H1 (cell line): ENCODE measurements at regions not wholly inside any gene's neighbourhood (a gene's known extent, or its start where the extent isn't known, plus 50 kb on each side); places are given as distances from the start of the nearest gene placed in this dataset.
"Not testable (repeated sequence)": the region's sequence is repeated elsewhere in the genome, so short reads cannot be mapped to it uniquely, and the experiment has no call there.

Source experiments
- CTCF ChIA-PET: fragments of 300-600 bp; sonication (Branson Sonifier 250); formaldehyde crosslinking; loops from one replicate; lab custom pipeline; 2021; ENCODE audit not compliant: partially characterized antibody; lab: Charles Lee
- POLR2A ChIA-PET: fragments of 300-600 bp; sonication (Branson Sonifier 250); formaldehyde crosslinking; loops from one replicate; lab custom pipeline; 2021; ENCODE audit warnings: inconsistent platforms; ENCODE audit not compliant: partially characterized antibody; lab: Charles Lee
- DNase-seq, 2 experiments: peaks; one replicate each; pipeline versions ENCODE4 v3.0.0 to v3.0.0-alpha.2; 2010 to 2022; ENCODE audit warnings: low spot score in 2 of 2, low read depth in 1 of 2, mixed read lengths in 1 of 2
- FAIRE-seq: peaks from 2 replicates; lab custom pipeline; 2011; peaks lifted over from hg19 to GRCh38; lab: Jason Lieb, UNC
- H2AFZ ChIP-seq: 2 replicates; pipeline ENCODE4 v1.8.1; 2012; ENCODE audit warnings: low read length, inconsistent platforms
- H2AK5ac ChIP-seq: 2 replicates; pipeline ENCODE4 v1.6.1; 2013; ENCODE audit warnings: low read depth, low read length
- H2BK120ac ChIP-seq: replicated peaks from 2 replicates; pipeline ENCODE3; 2013; ENCODE audit warnings: low read depth, low read length, inconsistent platforms
- H2BK12ac ChIP-seq: 2 replicates; pipeline ENCODE4 v1.6.1; 2013; ENCODE audit warnings: low read depth, low read length
- H2BK15ac ChIP-seq: 2 replicates; pipeline ENCODE4 v1.6.1; 2013; ENCODE audit warnings: low read length
- H2BK20ac ChIP-seq: 2 replicates; pipeline ENCODE4 v1.6.1; 2013; ENCODE audit warnings: low read length
- H2BK5ac ChIP-seq: 2 replicates; pipeline ENCODE4 v1.6.1; 2013; ENCODE audit warnings: low read depth, low read length
- H3K14ac ChIP-seq: 2 replicates; pipeline ENCODE4 v1.6.1; 2013; ENCODE audit warnings: inconsistent platforms; ENCODE audit not compliant: insufficient read length
- H3K18ac ChIP-seq: 2 replicates; pipeline ENCODE4 v1.6.1; 2013; ENCODE audit warnings: low read length; ENCODE audit errors: extremely low read depth
- H3K23ac ChIP-seq: 2 replicates; pipeline ENCODE4 v1.6.1; 2013; ENCODE audit warnings: inconsistent platforms; ENCODE audit not compliant: insufficient read length
- H3K23me2 ChIP-seq: 2 replicates; pipeline ENCODE4 v1.6.1; 2013; ENCODE audit warnings: low read depth, low read length
- H3K27ac ChIP-seq: 2 replicates; pipeline ENCODE4 v1.6.1; 2011; ENCODE audit warnings: low read depth, low read length, inconsistent platforms
- H3K27me3 ChIP-seq, 4 experiments: replicated peaks in 1 of 4; 1 replicate in 1 of 4; 2 replicates in 3 of 4; pipeline versions ENCODE4 v1.6.1 to v1.8.1; 2011 to 2013; ENCODE audit warnings: low read length in 3 of 4, mild to moderate bottlenecking in 3 of 4, inconsistent platforms in 2 of 4, mixed read lengths in 2 of 4, moderate library complexity in 1 of 4; ENCODE audit not compliant: control insufficient read depth in 3 of 4, insufficient read depth in 3 of 4; ENCODE audit errors: extremely low read depth in 1 of 4
- H3K36me3 ChIP-seq, 4 experiments: 2 replicates each; pipeline versions ENCODE4 v1.6.1 to v1.8.1; 2011 to 2013; ENCODE audit warnings: mild to moderate bottlenecking in 4 of 4, low read length in 3 of 4, moderate library complexity in 2 of 4, control low read depth in 1 of 4, inconsistent platforms in 1 of 4; ENCODE audit not compliant: insufficient read depth in 4 of 4, control insufficient read depth in 2 of 4
- H3K4ac ChIP-seq: replicated peaks from 2 replicates; pipeline ENCODE3; 2013; ENCODE audit warnings: low read length, low read depth, mixed read lengths, inconsistent platforms; ENCODE audit not compliant: insufficient read length
- H3K4me1 ChIP-seq, 4 experiments: replicated peaks in 1 of 4; 1 replicate in 1 of 4; 2 replicates in 3 of 4; pipeline versions ENCODE4 v1.6.1 to v1.8.1; 2011 to 2013; ENCODE audit warnings: low read length in 3 of 4, inconsistent platforms in 2 of 4, mixed read lengths in 1 of 4; ENCODE audit not compliant: insufficient read depth in 4 of 4, control insufficient read depth in 3 of 4
- H3K4me2 ChIP-seq, 2 experiments: 2 replicates each; pipeline versions ENCODE4 v1.6.1 to v1.8.1; 2011 to 2013; ENCODE audit warnings: low read depth in 2 of 2, low read length in 2 of 2, control low read depth in 1 of 2, inconsistent platforms in 1 of 2, mild to moderate bottlenecking in 1 of 2; ENCODE audit not compliant: insufficient read depth in 1 of 2
- H3K4me3 ChIP-seq, 4 experiments: fragments of 200-600, 300-600 bp in 1 of 4; sonication (generic), shearing (Covaris generic), sonication (Bioruptor Twin) in 1 of 4; 2 replicates each; pipeline versions ENCODE4 v1.5.1 to v1.8.1; 2011 to 2016; ENCODE audit warnings: low read length in 4 of 4, low read depth in 3 of 4, control low read depth in 2 of 4, inconsistent platforms in 2 of 4, mild to moderate bottlenecking in 2 of 4, mixed read lengths in 1 of 4, moderate library complexity in 1 of 4; ENCODE audit not compliant: insufficient read depth in 2 of 4; ENCODE audit errors: extremely low read depth in 1 of 4
- H3K56ac ChIP-seq: replicated peaks from 2 replicates; pipeline ENCODE3; 2013; ENCODE audit warnings: low read depth, mild to moderate bottlenecking, mixed read lengths, low read length, inconsistent platforms; ENCODE audit not compliant: insufficient read length
- H3K79me1 ChIP-seq: 2 replicates; pipeline ENCODE4 v1.6.1; 2013; ENCODE audit warnings: low read depth, low read length, control low read depth
- H3K79me2 ChIP-seq, 2 experiments: 2 replicates each; pipeline versions ENCODE4 v1.6.1 to v1.8.1; 2012 to 2013; ENCODE audit warnings: low read length in 2 of 2, mild to moderate bottlenecking in 2 of 2, inconsistent platforms in 1 of 2; ENCODE audit not compliant: insufficient read depth in 2 of 2, control insufficient read depth in 1 of 2
- H3K9ac ChIP-seq, 4 experiments: replicated peaks in 1 of 4; 1 replicate in 1 of 4; 2 replicates in 3 of 4; pipeline versions ENCODE4 v1.6.1 to v1.8.1; 2011 to 2013; ENCODE audit warnings: low read depth in 3 of 4, low read length in 3 of 4, control low read depth in 2 of 4, mild to moderate bottlenecking in 2 of 4, moderate library complexity in 2 of 4, inconsistent platforms in 1 of 4; ENCODE audit errors: extremely low read depth in 1 of 4
- H3K9me3 ChIP-seq, 2 experiments: 2 replicates each; pipeline versions ENCODE4 v1.6.1 to v1.8.1; 2012 to 2013; ENCODE audit warnings: mild to moderate bottlenecking in 2 of 2, moderate library complexity in 2 of 2, control low read depth in 1 of 2, inconsistent platforms in 1 of 2, low read depth in 1 of 2, low read length in 1 of 2, mixed read lengths in 1 of 2; ENCODE audit not compliant: insufficient read depth in 2 of 2
- H4K20me1 ChIP-seq, 2 experiments: replicated peaks in 1 of 2; 2 replicates each; pipeline versions ENCODE3 to v1.8.1; 2011 to 2013; ENCODE audit warnings: inconsistent platforms in 2 of 2, low read length in 2 of 2, mild to moderate bottlenecking in 1 of 2; ENCODE audit not compliant: insufficient read depth in 2 of 2, control insufficient read depth in 1 of 2
- H4K5ac ChIP-seq: 2 replicates; pipeline ENCODE4 v1.6.1; 2013; ENCODE audit warnings: low read length, low read depth, mixed read lengths, inconsistent platforms; ENCODE audit not compliant: insufficient read length
- H4K8ac ChIP-seq: 2 replicates; pipeline ENCODE4 v1.8.0; 2013; ENCODE audit warnings: mild to moderate bottlenecking, moderate library complexity, low read length, inconsistent platforms; ENCODE audit not compliant: insufficient read depth; ENCODE audit errors: extremely low read depth
- H4K91ac ChIP-seq: replicated peaks from 2 replicates; pipeline ENCODE3; 2013; ENCODE audit warnings: low read length, mixed read lengths, inconsistent platforms; ENCODE audit not compliant: insufficient read length
- WGBS, 2 experiments: shearing (Covaris generic) in 1 of 2; methylation state at CpG; one replicate each; pipeline versions ENCODE4 v1.1.6 to v1.1.7; 2013 to 2015; ENCODE audit warnings: low lambda C conversion rate in 2 of 2, mixed read lengths in 2 of 2, inconsistent platforms in 1 of 2, low coverage in 1 of 2, missing lambda C conversion rate in 1 of 2; ENCODE audit not compliant: insufficient replicate concordance in 2 of 2, insufficient coverage in 1 of 2, insufficient read length in 1 of 2; ENCODE audit errors: extremely low coverage in 1 of 2, missing lambda C conversion rate in 1 of 2; 5-methylcytosine and 5-hydroxymethylcytosine counted together

DNA sequence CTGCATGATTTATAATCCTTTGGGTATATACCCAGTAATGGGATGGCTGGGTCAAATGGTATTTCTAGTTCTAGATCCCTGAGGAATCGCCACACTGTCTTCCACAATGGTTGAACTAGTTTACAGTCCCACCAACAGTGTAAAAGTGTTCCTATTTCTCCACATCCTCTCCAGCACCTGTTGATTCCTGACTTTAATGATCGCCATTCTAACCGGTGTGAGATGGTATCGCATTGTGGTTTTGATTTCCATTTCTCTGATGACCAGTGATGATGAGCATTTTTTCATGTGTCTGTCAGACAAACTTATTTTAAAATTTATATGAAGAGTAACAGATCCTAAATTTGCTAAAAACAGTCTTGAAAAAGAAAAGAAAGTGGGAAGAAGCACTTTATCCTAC is 197.7 kb downstream of the FGFR2 start:
- H4K8ac ChIP-seq, H3K9me3 ChIP-seq, H2BK20ac ChIP-seq, H2AK5ac ChIP-seq, CTCF ChIA-PET, H3K23me2 ChIP-seq, H3K18ac ChIP-seq, H3K27me3 ChIP-seq, H2BK12ac ChIP-seq, H4K91ac ChIP-seq, H3K56ac ChIP-seq, H3K79me1 ChIP-seq, H2BK15ac ChIP-seq, H3K4ac ChIP-seq, H4K5ac ChIP-seq, DNase-seq, H3K27ac ChIP-seq, H3K4me3 ChIP-seq, H2BK120ac ChIP-seq, H2BK5ac ChIP-seq, H3K9ac ChIP-seq, H2AFZ ChIP-seq, H3K4me1 ChIP-seq, H3K23ac ChIP-seq, H3K14ac ChIP-seq, H4K20me1 ChIP-seq, H3K79me2 ChIP-seq, FAIRE-seq, H3K4me2 ChIP-seq, POLR2A ChIA-PET, H3K36me3 ChIP-seq: not testable (repeated sequence)
- WGBS, 2 experiments, result 99% methylated on average over 4 of the region's 4 CpGs; no CpG with 5 or more reads in 1 of the 2 experiments
